ENCODE measurements at regions not wholly inside any gene's neighbourhood (a gene's known extent, or its start where the extent isn't known, plus 50 kb on each side); places are given as distances from the start of the nearest gene placed in this dataset.

GRCh38 chr9:81146684-81147337 lies 542.5 kb downstream of the TLE1 start:
- no peaks in the 10 kb centered on the region for H3K27me3 ChIP-seq (ENCODE audit: control insufficient read depth in 3 of 3, insufficient read depth in 3 of 3, low read length in 3 of 3)
- H3K36me3 ChIP-seq (ENCODE audit: control insufficient read depth in 3 of 3, insufficient read depth in 3 of 3, low read length in 3 of 3): no peaks in the 10 kb centered on the region
- no peak overlapping the region for H3K9ac ChIP-seq (ENCODE audit: low read depth in 1 of 3, low read length in 3 of 3)
- H3K4me1 ChIP-seq (ENCODE audit: control insufficient read depth in 3 of 3, insufficient read depth in 3 of 3, low read length in 3 of 3): no peaks in the 10 kb centered on the region
- no peak overlapping the region for H3K27ac ChIP-seq (ENCODE audit: low read depth, low read length)
- H3K4me3 ChIP-seq (ENCODE audit: low read length in 3 of 3): no peak overlapping the region
- H3K9me3 ChIP-seq (ENCODE audit: control insufficient read depth in 3 of 3, low read length in 3 of 3): no peaks in the 10 kb centered on the region

GRCh38 chr9:81146241-81146640 lies 543.1 kb downstream of the TLE1 start:
- Histone ChIP-seq H3K9me3 (ENCODE audit: control insufficient read depth in 3 of 3, low read length in 3 of 3) (no peaks in the 10 kb centered on the region), H3K9ac (ENCODE audit: low read depth in 1 of 3, low read length in 3 of 3) (no peak overlapping the region), H3K36me3 (ENCODE audit: control insufficient read depth in 3 of 3, insufficient read depth in 3 of 3, low read length in 3 of 3) (no peaks in the 10 kb centered on the region), H3K4me3 (ENCODE audit: low read length in 3 of 3) (no peak overlapping the region), H3K27me3 (ENCODE audit: control insufficient read depth in 3 of 3, insufficient read depth in 3 of 3, low read length in 3 of 3) (no peaks in the 10 kb centered on the region), H3K27ac (ENCODE audit: low read depth, low read length) (no peak overlapping the region), H3K4me1 (ENCODE audit: control insufficient read depth in 3 of 3, insufficient read depth in 3 of 3, low read length in 3 of 3) (no peaks in the 10 kb centered on the region)

- Histone ChIP-seq H3K9ac (ENCODE audit: low read depth in 1 of 3, low read length in 3 of 3) (no peak overlapping the region), H3K36me3 (ENCODE audit: control insufficient read depth in 3 of 3, insufficient read depth in 3 of 3, low read length in 3 of 3) (no peaks in the 10 kb centered on the region), H3K4me3 (ENCODE audit: low read length in 3 of 3) (no peak overlapping the region), H3K9me3 (ENCODE audit: control insufficient read depth in 3 of 3, low read length in 3 of 3) (no peaks in the 10 kb centered on the region), H3K27ac (ENCODE audit: low read depth, low read length) (no peak overlapping the region), H3K4me1 (ENCODE audit: control insufficient read depth in 3 of 3, insufficient read depth in 3 of 3, low read length in 3 of 3) (no peaks in the 10 kb centered on the region), H3K27me3 (ENCODE audit: control insufficient read depth in 3 of 3, insufficient read depth in 3 of 3, low read length in 3 of 3) (no peaks in the 10 kb centered on the region)
Observed at GRCh38 chr9:81145331-81145963, 543.9 kb downstream of the TLE1 start.

- H3K4me3 ChIP-seq (ENCODE audit: low read length in 3 of 3): no peak overlapping the region
- no peak overlapping the region for H3K9ac ChIP-seq (ENCODE audit: low read depth in 1 of 3, low read length in 3 of 3)
- no peaks in the 10 kb centered on the region for H3K9me3 ChIP-seq (ENCODE audit: control insufficient read depth in 3 of 3, low read length in 3 of 3)
- no peak overlapping the region for H3K27ac ChIP-seq (ENCODE audit: low read depth, low read length)
- no peaks in the 10 kb centered on the region for H3K36me3 ChIP-seq (ENCODE audit: control insufficient read depth in 3 of 3, insufficient read depth in 3 of 3, low read length in 3 of 3)
- no peaks in the 10 kb centered on the region for H3K4me1 ChIP-seq (ENCODE audit: control insufficient read depth in 3 of 3, insufficient read depth in 3 of 3, low read length in 3 of 3)
- no peaks in the 10 kb centered on the region for H3K27me3 ChIP-seq (ENCODE audit: control insufficient read depth in 3 of 3, insufficient read depth in 3 of 3, low read length in 3 of 3)
Observed at GRCh38 chr9:81141961-81142360, 547.4 kb downstream of the TLE1 start.

- no peak overlapping the region for H3K27ac ChIP-seq (ENCODE audit: low read depth, low read length)
- no peak overlapping the region for H3K9ac ChIP-seq (ENCODE audit: low read depth in 1 of 3, low read length in 3 of 3)
- H3K9me3 ChIP-seq (ENCODE audit: control insufficient read depth in 3 of 3, low read length in 3 of 3): no peaks in the 10 kb centered on the region
- H3K27me3 ChIP-seq (ENCODE audit: control insufficient read depth in 3 of 3, insufficient read depth in 3 of 3, low read length in 3 of 3): no peaks in the 10 kb centered on the region
- no peaks in the 10 kb centered on the region for H3K4me1 ChIP-seq (ENCODE audit: control insufficient read depth in 3 of 3, insufficient read depth in 3 of 3, low read length in 3 of 3)
- H3K4me3 ChIP-seq (ENCODE audit: low read length in 3 of 3): no peak overlapping the region
- H3K36me3 ChIP-seq (ENCODE audit: control insufficient read depth in 3 of 3, insufficient read depth in 3 of 3, low read length in 3 of 3): no peaks in the 10 kb centered on the region
Observed at GRCh38 chr9:81137976-81138568, 551.3 kb downstream of the TLE1 start.

- no peaks in the 10 kb centered on the region for H3K36me3 ChIP-seq (ENCODE audit: control insufficient read depth in 3 of 3, insufficient read depth in 3 of 3, low read length in 3 of 3)
- H3K4me3 ChIP-seq (ENCODE audit: low read length in 3 of 3): no peak overlapping the region
- H3K27ac ChIP-seq (ENCODE audit: low read depth, low read length): no peak overlapping the region
- no peak overlapping the region for H3K9ac ChIP-seq (ENCODE audit: low read depth in 1 of 3, low read length in 3 of 3)
- H3K4me1 ChIP-seq (ENCODE audit: control insufficient read depth in 3 of 3, insufficient read depth in 3 of 3, low read length in 3 of 3): no peaks in the 10 kb centered on the region
- no peaks in the 10 kb centered on the region for H3K27me3 ChIP-seq (ENCODE audit: control insufficient read depth in 3 of 3, insufficient read depth in 3 of 3, low read length in 3 of 3)
- no peaks in the 10 kb centered on the region for H3K9me3 ChIP-seq (ENCODE audit: control insufficient read depth in 3 of 3, low read length in 3 of 3)
Observed at GRCh38 chr9:81132796-81133195, 556.6 kb downstream of the TLE1 start.

- Histone ChIP-seq H3K36me3 (ENCODE audit: control insufficient read depth in 3 of 3, insufficient read depth in 3 of 3, low read length in 3 of 3) (no peaks in the 10 kb centered on the region), H3K4me3 (ENCODE audit: low read length in 3 of 3) (no peak overlapping the region), H3K9me3 (ENCODE audit: control insufficient read depth in 3 of 3, low read length in 3 of 3) (no peaks in the 10 kb centered on the region), H3K9ac (ENCODE audit: low read depth in 1 of 3, low read length in 3 of 3) (no peak overlapping the region), H3K27me3 (ENCODE audit: control insufficient read depth in 3 of 3, insufficient read depth in 3 of 3, low read length in 3 of 3) (no peaks in the 10 kb centered on the region), H3K4me1 (ENCODE audit: control insufficient read depth in 3 of 3, insufficient read depth in 3 of 3, low read length in 3 of 3) (no peaks in the 10 kb centered on the region), H3K27ac (ENCODE audit: low read depth, low read length) (no peak overlapping the region)
Observed at GRCh38 chr9:81132318-81132717, 557.0 kb downstream of the TLE1 start.

- no peaks in the 10 kb centered on the region for H3K9me3 ChIP-seq (ENCODE audit: control insufficient read depth in 3 of 3, low read length in 3 of 3)
- H3K27me3 ChIP-seq (ENCODE audit: control insufficient read depth in 3 of 3, insufficient read depth in 3 of 3, low read length in 3 of 3): no peaks in the 10 kb centered on the region
- no peaks in the 10 kb centered on the region for H3K36me3 ChIP-seq (ENCODE audit: control insufficient read depth in 3 of 3, insufficient read depth in 3 of 3, low read length in 3 of 3)
- no peak overlapping the region for H3K4me3 ChIP-seq (ENCODE audit: low read length in 3 of 3)
- H3K9ac ChIP-seq (ENCODE audit: low read depth in 1 of 3, low read length in 3 of 3): no peak overlapping the region
- no peak overlapping the region for H3K27ac ChIP-seq (ENCODE audit: low read depth, low read length)
- H3K4me1 ChIP-seq (ENCODE audit: control insufficient read depth in 3 of 3, insufficient read depth in 3 of 3, low read length in 3 of 3): no peaks in the 10 kb centered on the region
Observed at GRCh38 chr9:81128701-81129100, 560.6 kb downstream of the TLE1 start.

- no peaks in the 10 kb centered on the region for H3K36me3 ChIP-seq (ENCODE audit: control insufficient read depth in 3 of 3, insufficient read depth in 3 of 3, low read length in 3 of 3)
- no peaks in the 10 kb centered on the region for H3K9me3 ChIP-seq (ENCODE audit: control insufficient read depth in 3 of 3, low read length in 3 of 3)
- no peaks in the 10 kb centered on the region for H3K4me1 ChIP-seq (ENCODE audit: control insufficient read depth in 3 of 3, insufficient read depth in 3 of 3, low read length in 3 of 3)
- H3K27me3 ChIP-seq (ENCODE audit: control insufficient read depth in 3 of 3, insufficient read depth in 3 of 3, low read length in 3 of 3): no peaks in the 10 kb centered on the region
- no peak overlapping the region for H3K27ac ChIP-seq (ENCODE audit: low read depth, low read length)
- H3K4me3 ChIP-seq (ENCODE audit: low read length in 3 of 3): no peak overlapping the region
- H3K9ac ChIP-seq (ENCODE audit: low read depth in 1 of 3, low read length in 3 of 3): no peak overlapping the region
Observed at GRCh38 chr9:81125446-81126092, 563.8 kb downstream of the TLE1 start.

- Histone ChIP-seq H3K4me1 (ENCODE audit: control insufficient read depth in 3 of 3, insufficient read depth in 3 of 3, low read length in 3 of 3) (no peaks in the 10 kb centered on the region), H3K36me3 (ENCODE audit: control insufficient read depth in 3 of 3, insufficient read depth in 3 of 3, low read length in 3 of 3) (no peaks in the 10 kb centered on the region), H3K9me3 (ENCODE audit: control insufficient read depth in 3 of 3, low read length in 3 of 3) (no peaks in the 10 kb centered on the region), H3K27ac (ENCODE audit: low read depth, low read length) (no peak overlapping the region), H3K4me3 (ENCODE audit: low read length in 3 of 3) (no peak overlapping the region), H3K27me3 (ENCODE audit: control insufficient read depth in 3 of 3, insufficient read depth in 3 of 3, low read length in 3 of 3) (no peaks in the 10 kb centered on the region), H3K9ac (ENCODE audit: low read depth in 1 of 3, low read length in 3 of 3) (no peak overlapping the region)
Observed at GRCh38 chr9:81123526-81123925, 565.8 kb downstream of the TLE1 start.
